ENCODE measurements at regions not wholly inside any gene's neighbourhood (a gene's known extent, or its start where the extent isn't known, plus 50 kb on each side); places are given as distances from the start of the nearest gene placed in this dataset.

DNA sequence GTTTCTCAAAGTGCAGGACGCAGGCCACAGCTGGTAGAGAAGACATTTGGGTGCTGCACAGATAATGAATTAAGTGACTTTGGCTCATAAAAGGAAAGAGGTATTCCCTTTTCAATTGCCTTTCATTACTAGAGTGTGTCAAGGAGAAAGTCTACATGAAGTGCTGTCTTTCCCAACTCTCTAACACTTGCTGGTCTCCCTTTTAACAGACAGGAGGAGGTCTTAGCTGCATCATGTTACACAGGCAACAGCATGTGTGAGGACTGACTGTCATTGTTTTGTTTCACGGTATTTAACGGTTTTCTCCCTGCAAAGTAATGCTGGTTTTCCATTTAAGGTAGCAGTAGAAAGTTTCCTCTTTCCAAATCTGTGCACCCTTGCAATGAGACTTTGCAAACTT lies 291.3 kb upstream of the LDB2 start:
- TF ChIP-seq EZH2 (IDR thresholded peaks at IDR 0.05; ENCODE audit: insufficient read depth, poor library complexity, severe bottlenecking) (no peak), EZH2phosphoT487 (IDR thresholded peaks at IDR 0.05; ENCODE audit: insufficient read depth, low read depth) (no peak)
